Vagina (tissue), 2 donors: ENCODE measurements at regions not wholly inside any gene's neighbourhood (a gene's known extent, or its start where the extent isn't known, plus 50 kb on each side); places are given as distances from the start of the nearest gene placed in this dataset.
"Not testable (repeated sequence)": the region's sequence is repeated elsewhere in the genome, so short reads cannot be mapped to it uniquely, and the experiment has no call there.

ENCODE experiments used
- POLR2AphosphoS5 ChIP-seq, 2 donors: sonication (generic); formaldehyde crosslinking; IDR thresholded peaks; one replicate each; pipeline ENCODE4 v1.9.0; 2017; ENCODE audit warnings: antibody characterized with exemption in 2 of 2, mild to moderate bottlenecking in 2 of 2, low read depth in 1 of 2; ENCODE audit not compliant: insufficient read depth in 1 of 2
- TF ChIP-seq, protein P1 (sequence below), 3 experiments: fragments of 450-650 bp in 2 of 3; fragments of 200-600 bp in 1 of 3; sonication (generic) in 1 of 3; IDR thresholded peaks; one replicate each; pipeline ENCODE4 v1.5.1; 2017 to 2019; ENCODE audit warnings: antibody characterized with exemption in 3 of 3, mild to moderate bottlenecking in 2 of 3, moderate library complexity in 2 of 3

DNA sequence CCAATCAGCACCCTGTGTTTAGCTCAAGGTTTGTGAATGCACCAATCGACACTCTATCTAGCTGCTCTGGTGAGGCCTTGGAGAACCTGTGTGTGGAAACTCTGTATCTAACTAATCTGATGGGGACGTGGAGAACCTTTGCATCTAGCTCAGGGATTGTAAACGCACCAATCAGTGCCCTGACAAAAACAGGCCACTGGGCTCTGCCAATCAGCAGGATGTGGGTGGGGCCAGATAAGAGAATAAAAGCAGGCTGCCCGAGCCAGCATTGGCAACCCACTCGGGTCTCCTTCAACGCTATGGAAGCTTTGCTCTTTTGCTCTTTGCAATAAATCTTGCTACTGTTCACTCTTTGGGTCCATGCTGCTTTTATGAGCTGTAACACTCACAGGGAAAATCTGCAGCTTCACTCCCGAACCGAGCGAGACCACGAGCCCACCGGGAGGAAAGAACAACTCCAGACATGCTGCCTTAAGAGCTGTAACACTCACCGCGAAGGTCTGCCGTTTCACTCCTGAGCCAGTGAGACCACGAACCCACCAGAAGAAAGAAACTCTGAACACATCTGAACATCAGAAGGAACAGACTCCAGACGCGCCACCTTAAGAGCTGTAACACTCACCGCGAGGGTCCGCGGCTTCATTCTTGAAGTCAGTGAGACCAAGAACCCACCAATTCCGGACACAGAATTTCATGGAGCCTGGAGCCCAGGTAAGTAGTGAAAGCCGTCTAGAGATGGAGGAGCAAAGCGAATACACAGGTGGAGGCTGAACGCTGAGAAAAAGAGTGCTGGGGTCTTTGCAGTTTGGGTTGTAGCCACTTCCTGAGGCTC, 92.8 kb downstream of the ANKRD10 start:
- not testable (repeated sequence) for TF ChIP-seq POLR2AphosphoS5 (IDR thresholded peaks at IDR 0.05; ENCODE audit: insufficient read depth in 1 of 2, low read depth in 1 of 2)
- TF ChIP-seq, protein P1, sequence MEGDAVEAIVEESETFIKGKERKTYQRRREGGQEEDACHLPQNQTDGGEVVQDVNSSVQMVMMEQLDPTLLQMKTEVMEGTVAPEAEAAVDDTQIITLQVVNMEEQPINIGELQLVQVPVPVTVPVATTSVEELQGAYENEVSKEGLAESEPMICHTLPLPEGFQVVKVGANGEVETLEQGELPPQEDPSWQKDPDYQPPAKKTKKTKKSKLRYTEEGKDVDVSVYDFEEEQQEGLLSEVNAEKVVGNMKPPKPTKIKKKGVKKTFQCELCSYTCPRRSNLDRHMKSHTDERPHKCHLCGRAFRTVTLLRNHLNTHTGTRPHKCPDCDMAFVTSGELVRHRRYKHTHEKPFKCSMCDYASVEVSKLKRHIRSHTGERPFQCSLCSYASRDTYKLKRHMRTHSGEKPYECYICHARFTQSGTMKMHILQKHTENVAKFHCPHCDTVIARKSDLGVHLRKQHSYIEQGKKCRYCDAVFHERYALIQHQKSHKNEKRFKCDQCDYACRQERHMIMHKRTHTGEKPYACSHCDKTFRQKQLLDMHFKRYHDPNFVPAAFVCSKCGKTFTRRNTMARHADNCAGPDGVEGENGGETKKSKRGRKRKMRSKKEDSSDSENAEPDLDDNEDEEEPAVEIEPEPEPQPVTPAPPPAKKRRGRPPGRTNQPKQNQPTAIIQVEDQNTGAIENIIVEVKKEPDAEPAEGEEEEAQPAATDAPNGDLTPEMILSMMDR (IDR thresholded peaks at IDR 0.05): not testable (repeated sequence)
